ENCODE measurements at regions not wholly inside any gene's neighbourhood (a gene's known extent, or its start where the extent isn't known, plus 50 kb on each side); places are given as distances from the start of the nearest gene placed in this dataset.

DNA sequence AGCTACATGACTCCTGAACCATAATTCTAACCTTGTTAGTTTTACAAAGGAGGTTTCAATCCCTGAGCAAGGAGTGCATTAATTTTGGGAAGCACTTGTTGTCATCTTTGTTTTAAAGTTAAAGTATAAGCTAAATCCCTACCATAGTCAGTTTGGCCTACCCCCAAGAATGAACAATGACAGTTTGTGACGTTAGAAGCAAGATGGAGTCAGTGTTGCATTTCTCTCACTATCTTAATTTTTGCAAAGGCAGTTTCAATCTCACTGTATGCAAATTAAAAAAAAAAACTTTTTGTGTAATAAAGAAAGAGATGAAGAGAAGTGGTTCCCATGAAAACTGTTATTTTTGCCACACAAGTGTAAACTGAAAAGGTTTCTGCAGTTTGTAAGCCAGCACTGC, 50.7 kb upstream of the PIK3AP1 start:
- TF ChIP-seq, protein P1, sequence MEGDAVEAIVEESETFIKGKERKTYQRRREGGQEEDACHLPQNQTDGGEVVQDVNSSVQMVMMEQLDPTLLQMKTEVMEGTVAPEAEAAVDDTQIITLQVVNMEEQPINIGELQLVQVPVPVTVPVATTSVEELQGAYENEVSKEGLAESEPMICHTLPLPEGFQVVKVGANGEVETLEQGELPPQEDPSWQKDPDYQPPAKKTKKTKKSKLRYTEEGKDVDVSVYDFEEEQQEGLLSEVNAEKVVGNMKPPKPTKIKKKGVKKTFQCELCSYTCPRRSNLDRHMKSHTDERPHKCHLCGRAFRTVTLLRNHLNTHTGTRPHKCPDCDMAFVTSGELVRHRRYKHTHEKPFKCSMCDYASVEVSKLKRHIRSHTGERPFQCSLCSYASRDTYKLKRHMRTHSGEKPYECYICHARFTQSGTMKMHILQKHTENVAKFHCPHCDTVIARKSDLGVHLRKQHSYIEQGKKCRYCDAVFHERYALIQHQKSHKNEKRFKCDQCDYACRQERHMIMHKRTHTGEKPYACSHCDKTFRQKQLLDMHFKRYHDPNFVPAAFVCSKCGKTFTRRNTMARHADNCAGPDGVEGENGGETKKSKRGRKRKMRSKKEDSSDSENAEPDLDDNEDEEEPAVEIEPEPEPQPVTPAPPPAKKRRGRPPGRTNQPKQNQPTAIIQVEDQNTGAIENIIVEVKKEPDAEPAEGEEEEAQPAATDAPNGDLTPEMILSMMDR (conservative IDR thresholded peaks at IDR 0.05 in 1 of 2, IDR thresholded peaks at IDR 0.05 in 1 of 2; ENCODE audit: extremely low read depth in 1 of 2, insufficient read depth in 1 of 2, low read depth in 1 of 2, low read length in 2 of 2), result no peak
- TF ChIP-seq EZH2 (IDR thresholded peaks at IDR 0.05; ENCODE audit: borderline replicate concordance, low read length), result no peak

Data from mammary epithelial cell (primary cell).